ENCODE measurements at regions not wholly inside any gene's neighbourhood (a gene's known extent, or its start where the extent isn't known, plus 50 kb on each side); places are given as distances from the start of the nearest gene placed in this dataset.

- TF ChIP-seq CTCF (IDR thresholded peaks at IDR 0.05; ENCODE audit: low read depth, low read length) (no peak), EZH2phosphoT487 (IDR thresholded peaks at IDR 0.05; ENCODE audit: low read depth) (no peak)
Measured at GRCh38 chr6:105982761-105983540, 103.2 kb upstream of the PRDM1 start.
